GM10248 (cell line): ENCODE measurements at regions not wholly inside any gene's neighbourhood (a gene's known extent, or its start where the extent isn't known, plus 50 kb on each side); places are given as distances from the start of the nearest gene placed in this dataset.

ENCODE experiments used
- CTCF ChIA-PET: fragments of 300-600 bp; sonication (Branson Sonifier 250); formaldehyde crosslinking; extraction: SDS; loops from one replicate; lab custom pipeline; 2021; ENCODE audit warnings: antibody characterized with exemption; lab: Yijun Ruan, JAX
- POLR2A ChIA-PET: fragments of 350-650 bp; sonication (Branson Sonifier 250); formaldehyde crosslinking; extraction: SDS; loops from one replicate; lab custom pipeline; 2020; ENCODE audit warnings: antibody characterized with exemption; lab: Yijun Ruan, JAX
- DNase-seq: peaks from one replicate; pipeline ENCODE4 v3.0.0; 2012; ENCODE audit errors: extremely low spot score
- CTCF ChIP-seq: IDR thresholded peaks from 2 replicates; pipeline ENCODE4 v1.5.1; 2012; ENCODE audit warnings: mild to moderate bottlenecking, low read depth; ENCODE audit errors: extremely low read depth, missing control alignments, control extremely low read depth

GRCh38 chrX:39222346-39223113 lies 421.3 kb downstream of the MID1IP1 start:
- ChIA-PET CTCF (interaction anchor here (1.3 kb wide), 1 partner anchor 9 kb away, joined by 4 read pairs; no protein-coding TSS in a partner anchor), POLR2A (no interaction called here)
- DNase-seq: no peak
- TF ChIP-seq CTCF: no peak

- no peak for DNase-seq
- POLR2A ChIA-PET: no interaction called here
- TF ChIP-seq CTCF: no peak
- CTCF ChIA-PET: no interaction called here
Measured at GRCh38 chrX:39226251-39226650, 425.0 kb downstream of the MID1IP1 start.

- no peak for TF ChIP-seq CTCF
- ChIA-PET CTCF (interaction anchor here (1.2 kb wide), 1 partner anchor 14 kb away, joined by 3 read pairs; no protein-coding TSS in a partner anchor), POLR2A (no interaction called here)
- DNase-seq: no peak
Measured at GRCh38 chrX:39227371-39227770, 426.1 kb downstream of the MID1IP1 start.

GRCh38 chrX:39238006-39238405 lies 436.7 kb downstream of the MID1IP1 start:
- CTCF ChIA-PET: interaction anchor here (1.2 kb wide), 1 partner anchor 573 kb away, joined by 5 read pairs; no protein-coding TSS in a partner anchor

GRCh38 chrX:39242187-39242586 lies 440.9 kb downstream of the MID1IP1 start:
- peak; percentile 43 for TF ChIP-seq CTCF
- POLR2A ChIA-PET: no interaction called here
- CTCF ChIA-PET: interaction anchor here (0.8 to 2.1 kb wide), 7 partner anchors 11 to 490 kb away, joined by 3 to 8 read pairs (median 3); no protein-coding TSS in a partner anchor
- DNase-seq: peak; percentile 14

More at GRCh38 chrX:39238006-39238405, 436.7 kb downstream of the MID1IP1 start:
- POLR2A ChIA-PET: no interaction called here
- TF ChIP-seq CTCF: no peak
- DNase-seq: no peak

GRCh38 chrX:39244147-39244546 lies 442.9 kb downstream of the MID1IP1 start:
- CTCF ChIA-PET: no interaction called here
- DNase-seq: no peak
- TF ChIP-seq CTCF: no peak
- POLR2A ChIA-PET: no interaction called here
